H1 (cell line): ENCODE measurements at regions not wholly inside any gene's neighbourhood (a gene's known extent, or its start where the extent isn't known, plus 50 kb on each side); places are given as distances from the start of the nearest gene placed in this dataset.

Source experiments
- CTCF ChIA-PET: fragments of 300-600 bp; sonication (Branson Sonifier 250); formaldehyde crosslinking; loops from one replicate; lab custom pipeline; 2021; ENCODE audit not compliant: partially characterized antibody; lab: Charles Lee
- POLR2A ChIA-PET: fragments of 300-600 bp; sonication (Branson Sonifier 250); formaldehyde crosslinking; loops from one replicate; lab custom pipeline; 2021; ENCODE audit warnings: inconsistent platforms; ENCODE audit not compliant: partially characterized antibody; lab: Charles Lee
- DNase-seq, 2 experiments: peaks; one replicate each; pipeline versions ENCODE4 v3.0.0 to v3.0.0-alpha.2; 2010 to 2022; ENCODE audit warnings: low spot score in 2 of 2, low read depth in 1 of 2, mixed read lengths in 1 of 2
- FAIRE-seq: peaks from 2 replicates; lab custom pipeline; 2011; peaks lifted over from hg19 to GRCh38; lab: Jason Lieb, UNC
- H2AFZ ChIP-seq: 2 replicates; pipeline ENCODE4 v1.8.1; 2012; ENCODE audit warnings: low read length, inconsistent platforms
- H2AK5ac ChIP-seq: 2 replicates; pipeline ENCODE4 v1.6.1; 2013; ENCODE audit warnings: low read depth, low read length
- H2BK120ac ChIP-seq: replicated peaks from 2 replicates; pipeline ENCODE3; 2013; ENCODE audit warnings: low read depth, low read length, inconsistent platforms
- H2BK12ac ChIP-seq: 2 replicates; pipeline ENCODE4 v1.6.1; 2013; ENCODE audit warnings: low read depth, low read length
- H2BK15ac ChIP-seq: 2 replicates; pipeline ENCODE4 v1.6.1; 2013; ENCODE audit warnings: low read length
- H2BK20ac ChIP-seq: 2 replicates; pipeline ENCODE4 v1.6.1; 2013; ENCODE audit warnings: low read length
- H2BK5ac ChIP-seq: 2 replicates; pipeline ENCODE4 v1.6.1; 2013; ENCODE audit warnings: low read depth, low read length
- H3K14ac ChIP-seq: 2 replicates; pipeline ENCODE4 v1.6.1; 2013; ENCODE audit warnings: inconsistent platforms; ENCODE audit not compliant: insufficient read length
- H3K18ac ChIP-seq: 2 replicates; pipeline ENCODE4 v1.6.1; 2013; ENCODE audit warnings: low read length; ENCODE audit errors: extremely low read depth
- H3K23ac ChIP-seq: 2 replicates; pipeline ENCODE4 v1.6.1; 2013; ENCODE audit warnings: inconsistent platforms; ENCODE audit not compliant: insufficient read length
- H3K23me2 ChIP-seq: 2 replicates; pipeline ENCODE4 v1.6.1; 2013; ENCODE audit warnings: low read depth, low read length
- H3K27ac ChIP-seq: 2 replicates; pipeline ENCODE4 v1.6.1; 2011; ENCODE audit warnings: low read depth, low read length, inconsistent platforms
- H3K27me3 ChIP-seq, 4 experiments: replicated peaks in 1 of 4; 1 replicate in 1 of 4; 2 replicates in 3 of 4; pipeline versions ENCODE4 v1.6.1 to v1.8.1; 2011 to 2013; ENCODE audit warnings: low read length in 3 of 4, mild to moderate bottlenecking in 3 of 4, inconsistent platforms in 2 of 4, mixed read lengths in 2 of 4, moderate library complexity in 1 of 4; ENCODE audit not compliant: control insufficient read depth in 3 of 4, insufficient read depth in 3 of 4; ENCODE audit errors: extremely low read depth in 1 of 4
- H3K36me3 ChIP-seq, 4 experiments: 2 replicates each; pipeline versions ENCODE4 v1.6.1 to v1.8.1; 2011 to 2013; ENCODE audit warnings: mild to moderate bottlenecking in 4 of 4, low read length in 3 of 4, moderate library complexity in 2 of 4, control low read depth in 1 of 4, inconsistent platforms in 1 of 4; ENCODE audit not compliant: insufficient read depth in 4 of 4, control insufficient read depth in 2 of 4
- H3K4ac ChIP-seq: replicated peaks from 2 replicates; pipeline ENCODE3; 2013; ENCODE audit warnings: low read length, low read depth, mixed read lengths, inconsistent platforms; ENCODE audit not compliant: insufficient read length
- H3K4me1 ChIP-seq, 4 experiments: replicated peaks in 1 of 4; 1 replicate in 1 of 4; 2 replicates in 3 of 4; pipeline versions ENCODE4 v1.6.1 to v1.8.1; 2011 to 2013; ENCODE audit warnings: low read length in 3 of 4, inconsistent platforms in 2 of 4, mixed read lengths in 1 of 4; ENCODE audit not compliant: insufficient read depth in 4 of 4, control insufficient read depth in 3 of 4
- H3K4me2 ChIP-seq, 2 experiments: 2 replicates each; pipeline versions ENCODE4 v1.6.1 to v1.8.1; 2011 to 2013; ENCODE audit warnings: low read depth in 2 of 2, low read length in 2 of 2, control low read depth in 1 of 2, inconsistent platforms in 1 of 2, mild to moderate bottlenecking in 1 of 2; ENCODE audit not compliant: insufficient read depth in 1 of 2
- H3K4me3 ChIP-seq, 4 experiments: fragments of 200-600, 300-600 bp in 1 of 4; sonication (generic), shearing (Covaris generic), sonication (Bioruptor Twin) in 1 of 4; 2 replicates each; pipeline versions ENCODE4 v1.5.1 to v1.8.1; 2011 to 2016; ENCODE audit warnings: low read length in 4 of 4, low read depth in 3 of 4, control low read depth in 2 of 4, inconsistent platforms in 2 of 4, mild to moderate bottlenecking in 2 of 4, mixed read lengths in 1 of 4, moderate library complexity in 1 of 4; ENCODE audit not compliant: insufficient read depth in 2 of 4; ENCODE audit errors: extremely low read depth in 1 of 4
- H3K56ac ChIP-seq: replicated peaks from 2 replicates; pipeline ENCODE3; 2013; ENCODE audit warnings: low read depth, mild to moderate bottlenecking, mixed read lengths, low read length, inconsistent platforms; ENCODE audit not compliant: insufficient read length
- H3K79me1 ChIP-seq: 2 replicates; pipeline ENCODE4 v1.6.1; 2013; ENCODE audit warnings: low read depth, low read length, control low read depth
- H3K79me2 ChIP-seq, 2 experiments: 2 replicates each; pipeline versions ENCODE4 v1.6.1 to v1.8.1; 2012 to 2013; ENCODE audit warnings: low read length in 2 of 2, mild to moderate bottlenecking in 2 of 2, inconsistent platforms in 1 of 2; ENCODE audit not compliant: insufficient read depth in 2 of 2, control insufficient read depth in 1 of 2
- H3K9ac ChIP-seq, 4 experiments: replicated peaks in 1 of 4; 1 replicate in 1 of 4; 2 replicates in 3 of 4; pipeline versions ENCODE4 v1.6.1 to v1.8.1; 2011 to 2013; ENCODE audit warnings: low read depth in 3 of 4, low read length in 3 of 4, control low read depth in 2 of 4, mild to moderate bottlenecking in 2 of 4, moderate library complexity in 2 of 4, inconsistent platforms in 1 of 4; ENCODE audit errors: extremely low read depth in 1 of 4
- H3K9me3 ChIP-seq, 2 experiments: 2 replicates each; pipeline versions ENCODE4 v1.6.1 to v1.8.1; 2012 to 2013; ENCODE audit warnings: mild to moderate bottlenecking in 2 of 2, moderate library complexity in 2 of 2, control low read depth in 1 of 2, inconsistent platforms in 1 of 2, low read depth in 1 of 2, low read length in 1 of 2, mixed read lengths in 1 of 2; ENCODE audit not compliant: insufficient read depth in 2 of 2
- H4K20me1 ChIP-seq, 2 experiments: replicated peaks in 1 of 2; 2 replicates each; pipeline versions ENCODE3 to v1.8.1; 2011 to 2013; ENCODE audit warnings: inconsistent platforms in 2 of 2, low read length in 2 of 2, mild to moderate bottlenecking in 1 of 2; ENCODE audit not compliant: insufficient read depth in 2 of 2, control insufficient read depth in 1 of 2
- H4K5ac ChIP-seq: 2 replicates; pipeline ENCODE4 v1.6.1; 2013; ENCODE audit warnings: low read length, low read depth, mixed read lengths, inconsistent platforms; ENCODE audit not compliant: insufficient read length
- H4K8ac ChIP-seq: 2 replicates; pipeline ENCODE4 v1.8.0; 2013; ENCODE audit warnings: mild to moderate bottlenecking, moderate library complexity, low read length, inconsistent platforms; ENCODE audit not compliant: insufficient read depth; ENCODE audit errors: extremely low read depth
- H4K91ac ChIP-seq: replicated peaks from 2 replicates; pipeline ENCODE3; 2013; ENCODE audit warnings: low read length, mixed read lengths, inconsistent platforms; ENCODE audit not compliant: insufficient read length
- ASH2L ChIP-seq: fragments of 200-600, 300-600 bp; sonication (generic); IDR thresholded peaks from one replicate; pipeline ENCODE4 v1.7.1; 2017; ENCODE audit warnings: low read length
- CBX5 ChIP-seq: fragments of 300-800, 300-1000 bp; sonication (generic); IDR thresholded peaks from 2 replicates; pipeline ENCODE4 v1.7.1; 2016; ENCODE audit warnings: antibody characterized with exemption, low read length, low read depth
- CEBPB ChIP-seq: IDR thresholded peaks from 2 replicates; pipeline ENCODE4 v1.6.1; 2012; ENCODE audit warnings: low read depth, low read length
- CREB1 ChIP-seq: IDR thresholded peaks from 2 replicates; pipeline ENCODE4 v1.6.1; 2012; ENCODE audit warnings: inconsistent platforms
- EGR1 ChIP-seq: IDR thresholded peaks from 2 replicates; pipeline ENCODE4 v1.6.1; 2011; ENCODE audit warnings: low read depth, low read length, borderline replicate concordance
- KDM5A ChIP-seq: fragments of 200-600 bp; IDR thresholded peaks from 2 replicates; pipeline ENCODE4 v1.7.1; 2012; ENCODE audit warnings: mild to moderate bottlenecking, low read length, inconsistent platforms, mixed read lengths
- PHF8 ChIP-seq: fragments of 200-600 bp; sonication (generic); conservative IDR thresholded peaks from 2 replicates; pipeline ENCODE4 v1.7.1; 2012; ENCODE audit warnings: low read depth, mild to moderate bottlenecking, inconsistent platforms, low read length, moderate library complexity
- POLR2A ChIP-seq, 2 experiments: IDR thresholded peaks; 1 replicate in 1 of 2; 2 replicates in 1 of 2; pipeline ENCODE4 v1.6.1; 2011; ENCODE audit warnings: low read depth in 2 of 2, low read length in 2 of 2, mild to moderate bottlenecking in 2 of 2; ENCODE audit errors: control extremely low read depth in 1 of 2
- RAD21 ChIP-seq, 2 experiments: IDR thresholded peaks in 1 of 2; conservative IDR thresholded peaks in 1 of 2; 2 replicates each; pipeline ENCODE4 v1.6.1; 2011; ENCODE audit warnings: low read depth in 2 of 2, low read length in 2 of 2, improper control_type of control experiment in 1 of 2, inconsistent platforms in 1 of 2, mild to moderate bottlenecking in 1 of 2, moderate library complexity in 1 of 2
- SAP30 ChIP-seq: fragments of 300-600 bp; sonication (generic); IDR thresholded peaks from 2 replicates; pipeline ENCODE4 v1.7.1; 2012; ENCODE audit warnings: low read length, moderate library complexity, mild to moderate bottlenecking, inconsistent platforms; ENCODE audit not compliant: insufficient read depth, insufficient replicate concordance
- SP1 ChIP-seq: IDR thresholded peaks from 2 replicates; pipeline ENCODE4 v1.6.1; 2011; ENCODE audit warnings: low read depth, low read length
- TAF1 ChIP-seq: IDR thresholded peaks from 2 replicates; pipeline ENCODE4 v1.6.1; 2011; ENCODE audit warnings: mild to moderate bottlenecking, low read depth, low read length
- TAF7 ChIP-seq: optimal IDR thresholded peaks from 2 replicates; pipeline ENCODE3; 2011; ENCODE audit warnings: low read depth, mild to moderate bottlenecking, inconsistent platforms, low read length, moderate library complexity, borderline replicate concordance
- TCF12 ChIP-seq: IDR thresholded peaks from 2 replicates; pipeline ENCODE4 v1.6.1; 2011; ENCODE audit warnings: low read depth, mild to moderate bottlenecking, low read length
- YY1 ChIP-seq: IDR thresholded peaks from 2 replicates; pipeline ENCODE4 v1.6.1; 2011; ENCODE audit warnings: low read depth, mild to moderate bottlenecking, low read length

GRCh38 chr2:219810895-219811294 lies 183.5 kb downstream of the SLC4A3 start:
- POLR2A ChIA-PET: no interaction called here
- Histone ChIP-seq H2BK12ac (no peak overlapping the region), H3K79me2 (no peaks in the 10 kb centered on the region), H3K9ac (no peak overlapping the region), H3K56ac (no peak overlapping the region), H3K4me1 (no peaks in the 10 kb centered on the region), H2BK15ac (no peak overlapping the region), H4K91ac (no peak overlapping the region), H3K27ac (no peak overlapping the region), H2AFZ (no peak overlapping the region), H3K27me3 (no peaks in the 10 kb centered on the region), H2BK20ac (no peak overlapping the region), H2AK5ac (no peak overlapping the region), H4K8ac (no peak overlapping the region), H3K14ac (no peak overlapping the region), H3K9me3 (peaks cover 3% of the 10 kb centered on the region in 2 experiments; a peak in 2 of 4 replicates), H4K5ac (no peak overlapping the region), H3K4me2 (no peak overlapping the region), H3K36me3 (no peaks in the 10 kb centered on the region), H2BK120ac (no peak overlapping the region), H3K4me3 (no peak overlapping the region), H3K79me1 (no peaks in the 10 kb centered on the region), H3K4ac (no peak overlapping the region), H4K20me1 (no peaks in the 10 kb centered on the region), H3K23ac (no peak overlapping the region), H3K18ac (no peak overlapping the region), H3K23me2 (no peaks in the 10 kb centered on the region), H2BK5ac (no peak overlapping the region)
- no peak for FAIRE-seq
- no peak for DNase-seq
- CTCF ChIA-PET: interaction anchor here (1.1 kb wide), 1 partner anchor 40 kb away, joined by 3 read pairs; no protein-coding TSS in a partner anchor
- TF ChIP-seq CEBPB: no peak
- no peak for TF ChIP-seq TCF12
- TF ChIP-seq CREB1: no peak
- no peak for TF ChIP-seq KDM5A
- no peak for TF ChIP-seq SAP30
- no peak for TF ChIP-seq EGR1
- TF ChIP-seq ASH2L: no peak
- no peak for TF ChIP-seq POLR2A (IDR thresholded peaks at IDR 0.05; ENCODE audit: control extremely low read depth in 1 of 2, low read depth in 2 of 2, low read length in 2 of 2)
- no peak for TF ChIP-seq YY1
- TF ChIP-seq RAD21 (IDR thresholded peaks at IDR 0.05 in 1 of 2, conservative IDR thresholded peaks at IDR 0.05 in 1 of 2; ENCODE audit: low read depth in 2 of 2, low read length in 2 of 2): no peak
- no peak for TF ChIP-seq PHF8
- no peak for TF ChIP-seq SP1
- no peak for TF ChIP-seq TAF7
- no peak for TF ChIP-seq TAF1
- TF ChIP-seq CBX5: no peak
